ENCODE measurements at regions not wholly inside any gene's neighbourhood (a gene's known extent, or its start where the extent isn't known, plus 50 kb on each side); places are given as distances from the start of the nearest gene placed in this dataset. TPM values are rescaled to one million over a fixed set of nuclear protein-coding genes. Genes with fewer than 3 reads are reported as not detected.

GRCh38 chr2:129929321-129930290, 49.9 kb upstream of the RAB6C start:
- intact Hi-C loops (cut with DNase I): no loop called here
- Histone ChIP-seq H3K36me3 (no peaks in the 10 kb centered on the region), H3K4me3 (no peak overlapping the region), H3K27me3 (no peaks in the 10 kb centered on the region), H3K4me1 (ENCODE audit: insufficient read depth) (no peaks in the 10 kb centered on the region), H3K27ac (no peak overlapping the region), H3K9me3 (no peaks in the 10 kb centered on the region)
- no peak for DNase-seq
- WGBS, 3 donors: 71 to 79% (median 77%) methylated on average over 13 of the region's 13 CpGs
- TF ChIP-seq CTCF (IDR thresholded peaks at IDR 0.05) (no peak), POLR2A (IDR thresholded peaks at IDR 0.05) (no peak), EP300 (IDR thresholded peaks at IDR 0.05) (no peak)

Small RNA genes in the stretch of these regions (small RNA-seq; reads per million reads assigned to genes)
- gene RNA5SP103: not detected

All from ovary (tissue), 7 donors.